ENCODE measurements at regions not wholly inside any gene's neighbourhood (a gene's known extent, or its start where the extent isn't known, plus 50 kb on each side); places are given as distances from the start of the nearest gene placed in this dataset.

DNA sequence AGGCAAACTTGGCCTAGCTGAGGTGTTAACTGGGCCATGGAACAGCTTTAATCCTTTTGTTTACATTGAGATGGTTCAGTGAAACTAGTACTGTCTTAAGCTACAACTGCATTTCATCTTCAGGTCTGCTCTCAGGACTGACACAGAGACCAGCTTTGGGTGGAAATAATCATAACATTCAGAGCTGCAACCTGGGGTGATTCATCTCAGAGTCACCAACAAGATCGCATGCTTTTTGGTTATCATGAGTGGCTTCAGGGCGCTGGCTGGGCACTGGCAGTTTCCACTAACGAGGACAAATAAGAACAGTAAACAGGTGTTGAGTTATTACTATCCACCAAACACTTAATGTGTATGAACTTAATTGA lies 60.9 kb upstream of the PAX6 start (continued):
- TF ChIP-seq, protein P1, sequence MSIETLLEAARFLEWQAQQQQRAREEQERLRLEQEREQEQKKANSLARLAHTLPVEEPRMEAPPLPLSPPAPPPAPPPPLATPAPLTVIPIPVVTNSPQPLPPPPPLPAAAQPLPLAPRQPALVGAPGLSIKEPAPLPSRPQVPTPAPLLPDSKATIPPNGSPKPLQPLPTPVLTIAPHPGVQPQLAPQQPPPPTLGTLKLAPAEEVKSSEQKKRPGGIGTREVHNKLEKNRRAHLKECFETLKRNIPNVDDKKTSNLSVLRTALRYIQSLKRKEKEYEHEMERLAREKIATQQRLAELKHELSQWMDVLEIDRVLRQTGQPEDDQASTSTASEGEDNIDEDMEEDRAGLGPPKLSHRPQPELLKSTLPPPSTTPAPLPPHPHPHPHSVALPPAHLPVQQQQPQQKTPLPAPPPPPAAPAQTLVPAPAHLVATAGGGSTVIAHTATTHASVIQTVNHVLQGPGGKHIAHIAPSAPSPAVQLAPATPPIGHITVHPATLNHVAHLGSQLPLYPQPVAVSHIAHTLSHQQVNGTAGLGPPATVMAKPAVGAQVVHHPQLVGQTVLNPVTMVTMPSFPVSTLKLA (conservative IDR thresholded peaks at IDR 0.05) = no peak
- TF ChIP-seq NR2F6 (CRISPR knock-in tag; IDR thresholded peaks at IDR 0.05) (no peak), MCM2 (IDR thresholded peaks at IDR 0.05; ENCODE audit: low read depth) (no peak), EP300 (IDR thresholded peaks at IDR 0.05; ENCODE audit: low read length) (no peak), PHB2 (IDR thresholded peaks at IDR 0.05; ENCODE audit: low read depth) (no peak), JUND (IDR thresholded peaks at IDR 0.05; ENCODE audit: borderline replicate concordance, low read depth, low read length) (no peak), JUND (tag; IDR thresholded peaks at IDR 0.05; ENCODE audit: borderline replicate concordance, low read depth, low read length) (no peak)

DNA sequence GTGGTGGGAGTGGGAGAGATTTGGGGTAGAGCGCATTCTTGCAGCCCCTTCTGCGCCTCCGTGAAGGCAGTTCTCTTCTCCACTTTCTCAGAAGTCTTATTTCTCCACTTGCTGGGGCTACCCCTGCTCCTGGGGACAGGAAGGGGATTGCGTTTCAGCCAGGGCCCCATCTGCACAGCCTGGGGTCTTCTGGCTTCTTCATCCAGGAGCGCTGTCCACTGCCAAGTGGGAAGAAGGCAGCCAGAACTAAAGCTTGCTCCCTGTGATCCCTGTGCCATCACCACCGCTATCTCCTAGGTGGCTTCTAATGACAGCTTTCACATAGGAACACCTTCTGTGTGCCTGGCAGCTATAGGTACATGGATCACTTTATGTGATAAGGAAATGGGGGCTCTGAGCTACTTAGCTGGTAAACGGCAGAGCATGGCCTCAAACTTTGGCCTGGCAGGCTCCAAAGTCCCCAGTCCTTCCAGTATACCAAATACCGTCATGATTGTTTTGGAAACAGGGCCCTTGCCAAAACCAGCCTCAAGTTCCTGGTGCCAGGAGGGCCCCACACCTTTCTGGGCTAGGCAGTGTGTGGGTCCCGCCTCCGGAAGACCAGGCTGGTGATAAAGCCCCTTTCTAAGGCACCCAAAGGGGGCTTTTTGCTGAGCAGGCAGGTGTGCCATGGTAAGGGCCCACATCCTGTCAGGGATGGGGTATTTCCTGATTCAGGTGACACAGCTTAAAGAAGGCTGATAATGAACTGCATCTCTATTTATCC lies 60.4 kb upstream of the PAX6 start:
- ChIA-PET POLR2A (interaction anchor here (0.8 to 1.2 kb wide), 3 partner anchors 11 to 632 kb away, joined by 3 to 5 read pairs (median 3); no protein-coding TSS in a partner anchor), CTCF (ENCODE audit: low intra/inter-chr PET ratio) (interaction anchor here (0.7 to 1.8 kb wide), 5 partner anchors 474 to 765 kb away, joined by 3 to 9 read pairs (median 3); no protein-coding TSS in a partner anchor)
- Histone ChIP-seq H4K20me1 (replicated peaks; ENCODE audit: control insufficient read depth, insufficient read depth, low read length) (no peaks in the 10 kb centered on the region), H3K36me3 (ENCODE audit: control insufficient read depth, insufficient read depth, low read length) (no peaks in the 10 kb centered on the region), H3K9ac (ENCODE audit: insufficient read depth in 1 of 2, low read depth in 2 of 2, low read length in 2 of 2) (no peak overlapping the region), H3K4me3 (no peak overlapping the region), H3K4me1 (replicated peaks in 1 of 2; ENCODE audit: control insufficient read depth in 2 of 2, insufficient read depth in 2 of 2, low read length in 2 of 2) (no peaks in the 10 kb centered on the region), H3K27ac (ENCODE audit: extremely low read depth, low read depth, low read length) (no peak overlapping the region), H3K4me2 (ENCODE audit: insufficient read depth, low read length) (no peak overlapping the region), H2AFZ (ENCODE audit: low read depth, low read length) (no peak overlapping the region), H3K27me3 (ENCODE audit: control insufficient read depth in 2 of 2, insufficient read depth in 2 of 2, low read length in 2 of 2) (peaks cover 5 to 18% of the 10 kb centered on the region in 2 experiments; a peak in 2 of 5 replicates), H3K9me3 (replicated peaks; ENCODE audit: control insufficient read depth, insufficient read depth, low read depth, low read length) (no peaks in the 10 kb centered on the region), H3K79me2 (ENCODE audit: control insufficient read depth, insufficient read depth, low read length) (no peaks in the 10 kb centered on the region), H3K9me1 (ENCODE audit: control insufficient read depth, insufficient read depth, low read length) (no peaks in the 10 kb centered on the region)
- FAIRE-seq = no peak
- no TSS peak for BruUV-seq (replicated peaks)
- intact Hi-C loops (cut with micrococcal nuclease) = loop anchor here (1.0 to 2.0 kb wide), 5 partner anchors 230 to 631 kb away; no protein-coding TSS in a partner anchor
- WGBS (ENCODE audit: insufficient coverage, low coverage, missing lambda C conversion rate) = 0% methylated on average over 10 of the region's 10 CpGs
- no peak for ATAC-seq
- no peak for DNase-seq (ENCODE audit: extremely low read depth in 1 of 4, low spot score in 3 of 4)
- in situ Hi-C loops (cut with MboI) = loop anchor here (5.0 to 10.0 kb wide), 3 partner anchors 227 to 627 kb away; no protein-coding TSS in a partner anchor
- TF ChIP-seq SOX6 (IDR thresholded peaks at IDR 0.05) (no peak), PHF20 (IDR thresholded peaks at IDR 0.05; ENCODE audit: partially characterized antibody) (no peak), PHF21A (IDR thresholded peaks at IDR 0.05; ENCODE audit: borderline replicate concordance, low read depth) (no peak)
- TF ChIP-seq, protein P2, sequence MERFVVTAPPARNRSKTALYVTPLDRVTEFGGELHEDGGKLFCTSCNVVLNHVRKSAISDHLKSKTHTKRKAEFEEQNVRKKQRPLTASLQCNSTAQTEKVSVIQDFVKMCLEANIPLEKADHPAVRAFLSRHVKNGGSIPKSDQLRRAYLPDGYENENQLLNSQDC (CRISPR knock-in tag; IDR thresholded peaks at IDR 0.05) = no peak
- TF ChIP-seq, protein P3, sequence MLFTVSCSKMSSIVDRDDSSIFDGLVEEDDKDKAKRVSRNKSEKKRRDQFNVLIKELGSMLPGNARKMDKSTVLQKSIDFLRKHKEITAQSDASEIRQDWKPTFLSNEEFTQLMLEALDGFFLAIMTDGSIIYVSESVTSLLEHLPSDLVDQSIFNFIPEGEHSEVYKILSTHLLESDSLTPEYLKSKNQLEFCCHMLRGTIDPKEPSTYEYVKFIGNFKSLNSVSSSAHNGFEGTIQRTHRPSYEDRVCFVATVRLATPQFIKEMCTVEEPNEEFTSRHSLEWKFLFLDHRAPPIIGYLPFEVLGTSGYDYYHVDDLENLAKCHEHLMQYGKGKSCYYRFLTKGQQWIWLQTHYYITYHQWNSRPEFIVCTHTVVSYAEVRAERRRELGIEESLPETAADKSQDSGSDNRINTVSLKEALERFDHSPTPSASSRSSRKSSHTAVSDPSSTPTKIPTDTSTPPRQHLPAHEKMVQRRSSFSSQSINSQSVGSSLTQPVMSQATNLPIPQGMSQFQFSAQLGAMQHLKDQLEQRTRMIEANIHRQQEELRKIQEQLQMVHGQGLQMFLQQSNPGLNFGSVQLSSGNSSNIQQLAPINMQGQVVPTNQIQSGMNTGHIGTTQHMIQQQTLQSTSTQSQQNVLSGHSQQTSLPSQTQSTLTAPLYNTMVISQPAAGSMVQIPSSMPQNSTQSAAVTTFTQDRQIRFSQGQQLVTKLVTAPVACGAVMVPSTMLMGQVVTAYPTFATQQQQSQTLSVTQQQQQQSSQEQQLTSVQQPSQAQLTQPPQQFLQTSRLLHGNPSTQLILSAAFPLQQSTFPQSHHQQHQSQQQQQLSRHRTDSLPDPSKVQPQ (CRISPR knock-in tag; IDR thresholded peaks at IDR 0.05; ENCODE audit: borderline replicate concordance) = no peak
